NCI-H1436 (cell line): ENCODE measurements at regions not wholly inside any gene's neighbourhood (a gene's known extent, or its start where the extent isn't known, plus 50 kb on each side); places are given as distances from the start of the nearest gene placed in this dataset.

Source experiments
- DNase-seq: peaks from one replicate; lab custom pipeline; 2025; lab: John Stamatoyannopoulos, UW

GRCh38 chr7:31284106-31284505, 56.4 kb downstream of the NEUROD6 start:
- peak; percentile 25 for DNase-seq

GRCh38 chr7:31271641-31272405, 68.7 kb downstream of the NEUROD6 start:
- DNase-seq: no peak

- DNase-seq: no peak
These were observed 73.0 kb downstream of the NEUROD6 start for GRCh38 chr7:31267486-31267885.

GRCh38 chr7:31263338-31263737, 77.2 kb downstream of the NEUROD6 start:
- DNase-seq: no peak

GRCh38 chr7:31261341-31261740, 79.2 kb downstream of the NEUROD6 start:
- DNase-seq: no peak

- DNase-seq: no peak
These were observed 79.7 kb downstream of the NEUROD6 start for GRCh38 chr7:31260851-31261250.

- no peak for DNase-seq
These were observed 82.1 kb downstream of the NEUROD6 start for GRCh38 chr7:31258391-31258790.

- no peak for DNase-seq
These were observed 84.0 kb downstream of the NEUROD6 start for GRCh38 chr7:31256506-31256905.

GRCh38 chr7:31254926-31255325, 85.6 kb downstream of the NEUROD6 start:
- DNase-seq: no peak

- DNase-seq: no peak
These were observed 87.0 kb downstream of the NEUROD6 start for GRCh38 chr7:31253532-31253931.

- DNase-seq: no peak
These were observed 89.1 kb downstream of the NEUROD6 start for GRCh38 chr7:31251441-31251840.

GRCh38 chr7:31249671-31250070, 90.9 kb downstream of the NEUROD6 start:
- no peak for DNase-seq

- no peak for DNase-seq
These were observed 103.7 kb downstream of the NEUROD6 start for GRCh38 chr7:31236868-31237267.

- no peak for DNase-seq
These were observed 105.5 kb downstream of the NEUROD6 start for GRCh38 chr7:31234836-31235605.

GRCh38 chr7:31228957-31229356, 111.6 kb downstream of the NEUROD6 start:
- DNase-seq: no peak

- no peak for DNase-seq
These were observed 125.8 kb downstream of the NEUROD6 start for GRCh38 chr7:31214751-31215150.

GRCh38 chr7:31211281-31211680, 129.2 kb downstream of the NEUROD6 start:
- DNase-seq: no peak

- DNase-seq: no peak
These were observed 136.5 kb downstream of the NEUROD6 start for GRCh38 chr7:31204071-31204470.

- DNase-seq: no peak
These were observed 137.0 kb downstream of the NEUROD6 start for GRCh38 chr7:31203551-31203950.

GRCh38 chr7:31202801-31203200, 137.7 kb downstream of the NEUROD6 start:
- no peak for DNase-seq

GRCh38 chr7:31192986-31193385, 140.9 kb downstream of the ADCYAP1R1 start:
- peak; percentile 58 for DNase-seq

GRCh38 chr7:31190906-31191305, 138.8 kb downstream of the ADCYAP1R1 start:
- no peak for DNase-seq

- no peak for DNase-seq
These were observed 134.1 kb downstream of the ADCYAP1R1 start for GRCh38 chr7:31186202-31186601.
